Right lobe of liver (tissue), 4 donors: ENCODE measurements at regions not wholly inside any gene's neighbourhood (a gene's known extent, or its start where the extent isn't known, plus 50 kb on each side); places are given as distances from the start of the nearest gene placed in this dataset.

Experiments used
- CTCF ChIP-seq, 4 donors: fragments of 200-600 bp in 3 of 4; fragments of 450-650 bp in 1 of 4; IDR thresholded peaks; one replicate each; pipeline versions ENCODE4 v1.5.1 to v1.8.0; 2016 to 2022; ENCODE audit warnings: antibody characterized with exemption in 4 of 4, mild to moderate bottlenecking in 2 of 4
- POLR2A ChIP-seq: fragments of 450-650 bp; IDR thresholded peaks from one replicate; pipeline ENCODE4 v1.6.1; 2017; ENCODE audit warnings: antibody characterized with exemption, mild to moderate bottlenecking
- donor health status: DM: no; HTN: no; CAD: no.
- donor health status: DM: no; HTN: no; CAD: no.
- donor health status: DM: no; HTN: yes; CAD: no.

- no peak for TF ChIP-seq CTCF (IDR thresholded peaks at IDR 0.05)
- no peak for TF ChIP-seq POLR2A
Observed at GRCh38 chr20:24747881-24748595, 201.0 kb upstream of the CST7 start.
